Activated CD8-positive, alpha-beta memory T cell treated with anti-CD3 and anti-CD28 coated beads for 36 hours (primary cell): ENCODE measurements at regions not wholly inside any gene's neighbourhood (a gene's known extent, or its start where the extent isn't known, plus 50 kb on each side); places are given as distances from the start of the nearest gene placed in this dataset.
"Not testable (repeated sequence)": the region's sequence is repeated elsewhere in the genome, so short reads cannot be mapped to it uniquely, and the experiment has no call there.

ENCODE experiments used
- CTCF ChIA-PET: fragments of 350-600 bp; sonication (Branson Sonifier 250); formaldehyde crosslinking; loops from one replicate; lab custom pipeline; 2021; ENCODE audit warnings: antibody characterized with exemption; lab: Charles Lee
- POLR2A ChIA-PET: fragments of 350-600 bp; sonication (Branson Sonifier 250); formaldehyde crosslinking; loops from one replicate; lab custom pipeline; 2021; ENCODE audit warnings: antibody characterized with exemption; lab: Charles Lee

DNA sequence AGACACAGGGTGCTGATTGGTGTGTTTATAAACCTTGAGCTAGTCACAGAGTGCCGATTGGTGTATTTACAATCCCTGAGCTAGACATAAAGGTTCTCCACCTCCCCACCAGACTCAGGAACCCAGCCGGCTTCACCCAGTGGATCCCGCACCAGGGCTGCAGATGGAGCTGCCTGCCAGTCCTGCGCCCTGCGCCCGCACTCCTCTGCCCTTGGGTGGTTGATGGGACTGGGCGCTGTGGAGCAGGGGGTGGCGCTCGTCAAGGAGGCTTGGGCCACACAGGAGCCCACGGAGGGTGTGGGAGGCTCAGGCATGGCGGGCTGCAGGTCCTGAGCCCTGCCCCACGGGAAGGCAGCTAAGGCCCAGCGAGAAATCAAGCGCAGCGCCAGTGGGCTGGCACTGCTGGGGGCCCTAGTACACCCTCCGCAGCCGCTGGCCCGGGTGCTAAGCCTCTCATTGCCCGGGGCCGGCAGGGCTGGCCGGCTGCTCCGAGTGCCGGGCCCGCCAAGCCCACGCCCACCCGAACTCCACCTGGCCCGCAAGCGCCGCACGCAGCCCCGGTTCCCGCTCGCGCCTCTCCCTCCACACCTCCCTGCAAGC lies 1049.6 kb downstream of the CDH11 start:
- CTCF ChIA-PET, POLR2A ChIA-PET: not testable (repeated sequence)

DNA sequence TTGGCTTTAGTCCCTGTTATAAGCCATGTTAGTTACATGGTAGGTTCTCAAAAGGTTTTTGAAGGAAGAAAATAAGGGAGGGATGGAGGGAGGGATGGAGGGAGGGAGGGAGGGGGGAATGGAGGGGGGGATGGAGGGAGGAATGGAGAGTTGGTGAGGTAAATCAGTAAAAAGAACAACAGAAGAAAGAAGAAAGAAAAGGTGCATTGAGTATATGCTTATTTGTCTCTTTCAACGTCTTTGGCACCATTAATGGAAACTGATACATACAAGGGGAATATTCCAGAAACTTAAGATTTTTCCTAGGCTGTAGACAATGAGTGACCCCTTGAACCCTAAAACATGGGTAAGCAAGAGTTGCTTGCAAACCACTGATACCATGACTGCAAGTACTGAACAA lies 1056.3 kb downstream of the CDH11 start:
- POLR2A ChIA-PET = no interaction called here
- CTCF ChIA-PET = no interaction called here

DNA sequence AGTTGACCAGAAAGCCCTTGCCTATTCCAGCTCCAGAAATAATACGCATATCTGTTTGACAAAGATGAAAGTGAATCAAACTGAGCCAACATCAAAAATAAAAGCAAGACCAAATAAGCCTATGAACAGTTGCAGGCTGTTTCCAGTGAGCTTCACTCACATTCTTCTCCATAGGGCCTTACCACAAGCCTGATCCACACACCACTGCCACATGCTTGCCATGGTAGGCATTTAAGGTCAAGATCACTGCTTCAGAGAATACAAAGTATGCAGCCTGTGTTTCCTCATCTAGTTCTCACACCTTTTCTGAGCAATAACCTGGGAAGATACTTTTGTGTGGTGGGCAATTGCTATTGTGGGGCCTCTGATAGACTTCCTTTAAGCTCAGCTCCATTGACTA lies 1060.2 kb downstream of the CDH11 start:
- CTCF ChIA-PET = no interaction called here
- POLR2A ChIA-PET = no interaction called here

DNA sequence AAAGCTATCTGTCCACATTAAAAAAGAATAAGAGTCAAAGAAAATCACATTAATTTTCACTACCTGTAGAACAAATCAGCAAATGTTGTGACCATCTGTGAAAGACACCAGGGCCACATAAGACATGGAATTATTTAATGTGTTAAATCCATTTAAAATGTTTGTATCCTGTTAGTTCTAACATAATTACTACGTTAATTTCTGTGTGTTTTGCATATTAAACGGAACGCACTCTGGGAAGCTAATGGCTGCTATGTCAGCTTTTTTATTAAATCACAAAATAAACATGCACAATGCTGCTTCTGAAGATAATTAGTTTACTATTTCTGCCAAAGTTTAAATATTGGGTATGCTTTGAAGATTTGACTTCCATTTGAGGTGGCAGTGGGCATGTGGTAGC lies 1061.2 kb downstream of the CDH11 start:
- ChIA-PET CTCF (no interaction called here), POLR2A (no interaction called here)

DNA sequence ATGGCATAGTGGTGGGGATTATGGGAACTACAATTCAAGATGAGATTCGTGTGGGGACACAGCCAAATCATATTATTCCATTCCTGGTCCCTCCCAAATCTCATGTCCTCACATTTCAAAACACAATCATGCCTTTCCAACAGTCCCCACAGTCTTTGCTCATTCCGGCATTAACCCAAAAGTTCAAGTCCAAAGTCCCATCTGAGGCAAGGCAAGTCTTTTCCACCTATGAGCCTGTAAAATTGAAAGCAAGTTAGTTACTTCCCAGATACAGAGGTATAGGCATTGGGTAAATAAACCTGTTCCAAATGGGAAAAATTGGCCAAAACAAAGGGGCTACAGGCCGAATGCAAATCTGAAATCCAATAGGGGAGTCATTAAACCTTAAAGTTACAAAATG lies 1063.2 kb downstream of the CDH11 start:
- ChIA-PET POLR2A (no interaction called here), CTCF (no interaction called here)

DNA sequence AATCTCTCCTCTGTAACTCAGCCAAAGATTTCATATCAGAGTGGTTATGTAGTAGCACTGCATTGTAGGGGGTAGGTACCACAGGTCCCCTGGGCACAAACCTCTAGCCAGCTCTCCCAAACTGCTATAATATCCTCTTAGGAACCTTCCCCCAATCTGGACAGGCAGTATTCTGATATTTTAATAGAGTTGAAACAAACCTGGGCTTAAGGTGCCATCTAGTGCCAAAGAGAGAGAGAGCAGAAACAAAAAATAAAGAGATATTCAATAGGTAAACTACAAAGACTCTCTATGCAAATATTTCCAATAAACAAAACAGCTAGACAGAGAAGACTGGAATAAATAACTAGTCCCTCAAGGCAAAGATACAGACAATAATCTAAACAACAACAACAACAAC lies 1070.0 kb downstream of the CDH11 start:
- CTCF ChIA-PET = no interaction called here
- POLR2A ChIA-PET = no interaction called here

DNA sequence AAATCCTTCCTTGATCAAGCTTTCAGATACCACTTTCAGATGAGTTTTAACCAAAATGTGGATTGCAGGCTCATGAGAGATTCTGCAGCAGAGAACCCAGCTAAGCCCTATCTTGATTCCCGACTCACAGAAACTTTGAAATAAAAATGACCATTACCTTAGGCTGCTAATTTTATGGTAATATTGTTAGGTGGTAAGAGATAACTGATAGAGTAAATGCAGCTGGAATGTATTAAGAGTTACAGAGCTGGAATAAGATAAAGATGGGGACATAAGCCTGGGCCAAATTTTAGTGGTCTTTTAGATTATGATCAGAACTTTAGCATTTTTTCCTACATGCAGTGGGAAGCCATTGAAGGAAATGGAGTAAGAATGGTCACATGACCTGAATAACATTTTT lies 1074.0 kb downstream of the CDH11 start:
- POLR2A ChIA-PET = no interaction called here

DNA sequence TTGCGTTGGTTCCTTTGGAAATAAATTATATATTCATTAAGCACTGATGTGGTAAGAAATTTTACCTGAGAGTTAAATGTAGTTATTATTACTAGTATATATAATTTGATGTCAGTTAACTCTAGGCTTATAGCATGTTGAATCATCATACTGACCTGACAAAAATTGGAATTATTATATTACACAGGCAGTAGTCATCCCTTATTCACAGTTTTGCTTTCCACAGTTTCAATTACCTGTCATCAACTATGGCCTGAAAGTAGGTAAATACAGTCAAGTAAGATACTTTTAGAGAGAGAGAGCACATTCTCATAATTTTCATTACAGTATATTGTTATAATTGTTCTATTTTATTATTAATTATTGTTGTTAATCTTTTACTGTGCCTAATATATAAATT lies 1074.7 kb downstream of the CDH11 start:
- CTCF ChIA-PET = no interaction called here
- POLR2A ChIA-PET = no interaction called here

More for the DNA sequence above, 1074.0 kb downstream of the CDH11 start:
- CTCF ChIA-PET = no interaction called here

DNA sequence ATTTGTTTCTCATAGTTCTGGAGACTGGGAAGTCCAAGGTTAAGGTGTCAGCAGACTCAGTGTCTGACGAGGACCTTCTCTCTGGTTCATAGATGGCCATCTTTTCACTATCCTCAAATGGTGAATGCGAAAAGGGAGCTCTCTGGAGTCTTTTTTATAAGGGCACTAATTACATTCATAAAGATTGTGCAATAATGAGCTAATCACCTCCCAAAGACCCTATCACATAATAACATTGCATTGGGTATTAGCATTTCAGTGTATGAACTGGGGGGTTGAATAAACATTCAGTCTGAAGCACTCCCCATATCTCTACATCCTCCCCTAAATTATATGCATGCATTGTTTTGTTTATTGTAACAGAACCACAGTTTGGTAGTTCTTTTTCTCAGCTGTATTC lies 1086.5 kb downstream of the CDH11 start:
- CTCF ChIA-PET = interaction anchor here (1.2 kb wide), 1 partner anchor 9 kb away, joined by 3 read pairs; no protein-coding TSS in a partner anchor
- POLR2A ChIA-PET = no interaction called here

DNA sequence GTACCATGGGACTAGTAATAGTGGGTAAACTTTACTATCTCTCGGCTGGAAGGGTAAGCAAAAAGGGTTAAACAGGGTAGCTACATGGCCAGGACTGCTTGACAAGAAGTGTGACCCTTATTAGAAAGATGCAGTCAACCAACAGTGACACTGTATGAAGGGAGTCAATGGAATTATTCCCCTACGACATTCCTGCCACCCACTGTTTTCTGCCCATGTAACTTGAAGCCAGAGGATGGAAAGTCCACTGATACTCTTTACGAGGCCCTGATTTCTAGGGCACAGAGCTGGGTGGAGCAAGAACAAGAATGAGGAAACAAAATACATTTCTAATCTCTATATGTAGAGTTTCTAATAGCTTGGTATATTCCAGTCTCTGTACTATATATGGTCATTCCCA lies 1102.5 kb downstream of the CDH11 start:
- ChIA-PET POLR2A (no interaction called here), CTCF (no interaction called here)

DNA sequence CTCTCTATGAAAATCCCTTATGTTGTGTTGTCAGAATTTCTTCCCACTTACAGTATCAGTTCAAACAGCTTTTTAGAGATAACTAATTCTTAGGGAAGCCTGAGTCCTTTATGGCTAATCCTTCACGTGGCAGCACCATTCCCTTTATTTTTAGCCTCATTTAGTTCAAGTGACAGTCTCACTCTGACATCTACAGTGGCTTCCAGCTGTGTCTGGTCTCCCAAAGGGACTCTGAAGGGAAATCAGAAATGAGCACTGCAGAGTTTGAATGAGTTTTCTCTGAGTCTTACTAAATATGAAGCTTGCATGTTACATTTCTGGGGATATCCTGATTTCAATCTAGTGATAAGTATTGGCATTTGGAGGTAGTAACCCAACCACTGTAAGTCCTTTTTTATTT lies 1104.1 kb downstream of the CDH11 start:
- ChIA-PET CTCF (no interaction called here), POLR2A (no interaction called here)

DNA sequence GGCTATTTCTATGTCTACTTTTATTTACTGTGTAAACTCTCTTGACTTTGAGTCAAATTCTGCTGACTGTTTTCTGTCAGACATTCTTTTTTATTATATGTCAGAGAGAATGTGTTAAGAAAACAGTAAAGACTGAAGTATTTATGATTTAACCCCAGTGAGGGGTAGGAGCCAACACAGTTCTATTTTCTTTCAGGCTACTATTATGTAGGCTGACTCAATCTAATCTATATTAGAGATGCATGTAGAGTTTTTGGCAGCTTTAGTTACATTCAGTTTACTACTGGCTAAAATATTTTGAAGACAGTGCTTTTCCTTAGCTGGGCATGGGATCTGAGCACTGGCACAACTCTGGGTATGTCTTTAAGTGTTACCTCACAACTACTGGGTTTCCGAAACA lies 1108.0 kb downstream of the CDH11 start:
- POLR2A ChIA-PET = no interaction called here

DNA sequence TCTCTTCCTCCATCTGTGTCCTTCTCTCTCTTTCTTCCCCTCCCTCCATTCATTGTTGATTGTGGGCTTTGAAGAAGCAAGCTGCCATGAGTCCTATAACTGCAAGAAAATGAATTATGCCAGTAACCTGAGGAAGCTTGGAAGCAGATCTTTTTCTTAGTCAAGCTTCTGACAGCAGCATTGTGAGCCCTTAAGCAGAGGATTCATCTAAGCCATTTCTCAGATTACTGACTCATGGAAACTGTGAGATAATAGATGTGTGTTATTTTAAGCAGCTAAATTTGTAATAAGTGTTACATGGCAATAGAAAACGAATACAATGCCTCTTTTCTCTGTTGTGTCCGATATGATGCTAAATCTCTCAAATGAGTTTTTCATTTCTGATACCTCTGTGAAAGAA lies 1109.7 kb downstream of the CDH11 start:
- ChIA-PET CTCF (no interaction called here), POLR2A (no interaction called here)

More for the DNA sequence above, 1108.0 kb downstream of the CDH11 start:
- CTCF ChIA-PET = no interaction called here

DNA sequence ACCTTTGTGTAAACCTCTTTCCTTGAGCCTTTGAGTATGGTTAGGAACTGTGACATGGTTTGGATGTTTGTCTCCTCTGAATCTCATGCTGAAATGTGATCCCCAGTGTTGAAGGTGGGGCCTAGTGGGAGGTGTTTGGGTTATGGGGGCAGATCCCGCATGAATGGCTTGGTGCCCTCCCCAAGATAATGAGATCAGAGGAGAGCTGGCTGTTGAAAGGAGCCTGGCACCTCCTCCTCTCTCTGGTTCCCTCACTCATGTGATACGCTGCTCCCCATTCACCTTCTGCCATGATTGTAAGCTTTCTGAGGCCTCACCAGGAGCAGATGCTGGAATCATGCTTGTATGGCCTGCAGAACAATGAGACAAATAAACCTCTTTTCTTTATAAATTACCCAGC lies 1110.2 kb downstream of the CDH11 start:
- ChIA-PET CTCF (no interaction called here), POLR2A (no interaction called here)

DNA sequence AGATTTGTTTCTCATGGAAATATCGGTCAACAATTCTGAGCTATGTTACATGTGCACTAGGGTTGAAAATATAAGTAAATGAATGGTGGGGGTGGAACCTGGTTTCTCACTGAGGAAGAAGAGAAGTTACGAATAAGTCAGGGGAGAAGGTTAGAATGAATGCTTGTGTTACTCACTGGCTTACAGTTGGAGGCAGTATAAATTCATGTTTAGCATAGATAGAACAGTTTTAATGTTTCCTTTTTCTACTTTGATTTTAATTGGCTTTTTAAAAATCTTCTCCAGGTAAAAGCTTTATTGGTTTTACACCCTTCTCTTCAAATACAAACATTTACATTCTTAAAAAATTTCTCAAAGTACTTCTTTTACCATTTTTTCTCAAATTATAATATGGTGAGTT lies 1113.7 kb downstream of the CDH11 start:
- POLR2A ChIA-PET = no interaction called here

DNA sequence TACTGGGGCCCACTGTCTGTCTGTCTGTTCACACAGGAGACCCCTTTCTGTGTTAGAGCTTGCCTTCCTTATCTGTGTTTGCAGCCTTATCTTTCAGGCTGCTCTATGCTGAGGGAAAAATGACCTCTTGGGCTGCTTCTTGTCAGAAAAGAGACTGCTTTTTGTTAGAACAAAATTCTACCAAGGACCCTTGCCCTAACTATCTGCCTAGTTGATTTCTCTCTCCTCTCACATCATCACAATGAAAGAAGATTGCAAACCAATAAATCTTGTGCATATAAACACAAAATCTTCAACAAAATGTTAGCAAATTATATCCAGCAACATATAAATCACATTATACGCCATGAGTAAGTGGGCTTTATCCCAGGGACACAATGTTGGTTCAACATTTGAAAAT lies 1117.7 kb downstream of the CDH11 start:
- POLR2A ChIA-PET = no interaction called here
- CTCF ChIA-PET = no interaction called here

More for the DNA sequence above, 1113.7 kb downstream of the CDH11 start:
- CTCF ChIA-PET = no interaction called here

DNA sequence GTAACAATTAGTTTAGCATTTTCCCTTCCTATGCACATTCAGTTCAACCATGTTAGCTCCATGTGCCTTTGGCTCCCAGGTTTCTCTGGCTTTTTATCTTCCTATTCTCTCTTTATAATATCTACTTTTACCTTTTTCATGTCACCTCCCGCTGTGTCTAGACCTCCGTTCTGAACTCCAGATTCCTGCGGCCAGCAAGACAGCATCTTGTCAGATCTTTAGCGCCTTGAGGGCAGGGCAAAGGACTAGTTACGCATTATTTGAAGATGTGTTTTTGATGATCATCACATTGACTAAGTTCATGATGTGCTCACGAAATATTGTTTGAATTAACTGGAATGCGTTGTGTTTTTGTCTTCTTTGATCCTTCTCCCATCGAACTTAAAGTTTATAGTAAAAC lies 1126.8 kb downstream of the CDH11 start:
- ChIA-PET POLR2A (no interaction called here), CTCF (no interaction called here)

DNA sequence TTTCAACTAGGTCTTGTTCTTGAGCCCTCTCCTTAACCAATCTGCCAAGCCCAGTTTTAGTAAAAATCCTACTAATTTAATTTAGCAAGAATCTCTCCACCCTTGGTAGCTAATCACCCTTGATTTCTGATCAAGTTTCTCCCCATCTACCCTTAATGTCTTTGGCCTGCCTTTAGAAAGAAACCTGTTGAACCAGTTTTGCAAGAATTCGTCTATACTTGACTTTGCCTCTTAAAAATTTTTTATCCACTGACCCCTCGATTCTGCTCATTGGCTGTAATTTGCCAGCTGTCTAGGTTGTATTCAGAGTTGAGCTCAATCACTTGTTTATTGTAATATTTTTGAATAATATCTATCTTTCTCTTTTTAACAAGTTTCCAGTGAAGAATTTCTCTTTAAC lies 1138.5 kb downstream of the CDH11 start:
- CTCF ChIA-PET = no interaction called here
- POLR2A ChIA-PET = no interaction called here

DNA sequence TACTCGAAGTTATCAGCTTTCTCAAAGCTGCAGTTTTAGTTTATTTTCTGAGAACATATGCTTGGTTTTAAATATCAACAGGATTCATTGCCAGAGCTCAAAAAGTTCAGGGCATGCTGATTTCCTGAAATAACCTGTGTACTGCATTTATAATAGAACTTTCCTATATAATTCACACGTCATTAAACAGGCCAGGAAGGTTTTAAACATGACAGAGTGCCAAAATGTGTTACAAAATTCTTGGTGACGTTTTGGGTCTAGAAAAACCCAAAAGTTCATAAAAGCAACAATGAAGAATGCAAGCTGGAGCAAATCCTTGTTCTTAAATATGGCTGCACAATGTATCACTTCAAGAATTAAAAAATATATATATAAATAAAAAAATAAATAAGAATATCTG lies 1139.1 kb downstream of the CDH11 start:
- POLR2A ChIA-PET = no interaction called here
- CTCF ChIA-PET = no interaction called here

DNA sequence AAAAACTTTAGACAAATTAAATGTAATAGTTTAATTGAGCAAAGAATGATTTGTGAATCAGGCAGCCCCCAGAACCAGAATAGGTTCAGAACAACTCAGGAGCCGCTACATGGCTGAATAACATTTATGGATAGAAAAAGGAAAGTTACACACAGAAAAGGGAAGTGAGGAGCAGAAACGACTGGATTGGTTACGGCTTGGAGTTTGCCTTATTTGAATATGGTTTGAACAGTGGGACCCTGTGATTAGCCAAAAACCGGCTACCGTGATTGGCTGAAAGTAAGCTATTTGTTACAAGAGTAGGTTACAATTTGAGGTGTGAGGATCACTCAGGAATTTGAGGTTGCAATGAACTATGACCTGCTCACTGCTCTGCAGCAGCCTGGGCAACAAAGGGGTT lies 1139.8 kb downstream of the CDH11 start:
- POLR2A ChIA-PET = no interaction called here
- CTCF ChIA-PET = no interaction called here

DNA sequence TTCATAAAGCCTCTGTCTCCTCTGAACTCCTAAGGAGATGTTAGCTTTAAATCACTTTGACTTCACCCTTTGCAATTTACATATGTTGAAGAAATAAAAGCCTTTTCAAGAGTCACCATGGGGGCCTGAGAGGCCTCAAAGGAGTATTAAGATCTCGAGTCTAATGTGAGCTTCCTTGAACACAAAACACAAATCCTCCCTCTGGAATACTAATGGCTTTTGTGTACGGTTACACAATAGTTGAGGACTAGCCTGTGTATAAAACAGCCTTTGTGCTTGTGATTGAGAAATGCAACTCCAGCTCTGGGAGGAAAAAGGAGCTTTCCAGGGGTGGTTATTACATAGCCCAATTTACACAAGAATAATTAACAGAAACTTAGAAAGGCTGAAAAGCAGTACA lies 1140.2 kb downstream of the CDH11 start:
- ChIA-PET POLR2A (no interaction called here), CTCF (no interaction called here)

DNA sequence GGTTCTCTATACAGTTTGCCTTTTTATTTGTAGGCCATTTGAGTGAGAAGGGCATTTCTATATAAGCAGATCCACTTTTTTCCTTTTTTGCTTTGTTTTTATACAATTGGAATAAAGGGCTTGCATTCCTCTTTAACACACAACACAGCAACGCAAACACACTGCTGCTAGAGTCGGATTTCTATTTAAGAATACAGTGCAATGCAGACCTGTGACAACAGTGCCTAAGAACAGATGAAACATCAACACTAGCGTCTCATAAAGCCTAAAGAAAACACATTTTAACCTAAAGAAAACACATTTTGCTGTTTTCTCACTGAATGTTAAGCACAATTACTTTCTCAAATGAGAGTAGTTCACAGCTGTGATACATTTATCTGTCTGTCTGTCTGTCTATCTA lies 1141.1 kb downstream of the CDH11 start:
- ChIA-PET POLR2A (no interaction called here), CTCF (no interaction called here)
